ENCODE measurements at regions not wholly inside any gene's neighbourhood (a gene's known extent, or its start where the extent isn't known, plus 50 kb on each side); places are given as distances from the start of the nearest gene placed in this dataset.
"Not testable (repeated sequence)": the region's sequence is repeated elsewhere in the genome, so short reads cannot be mapped to it uniquely, and the experiment has no call there.

- no CpG with 5 or more reads among the region's 2 CpGs for WGBS (ENCODE audit: insufficient coverage)
- Mint-ChIP-seq H3K4me1 (peaks cover 41% of the 10 kb centered on the region), H3K4me3 (no peak overlapping the region), H3K27me3 (no peaks in the 10 kb centered on the region), H3K27ac (peak overlapping the region; percentile 2), H3K9me3 (ENCODE audit: insufficient read depth) (no peaks in the 10 kb centered on the region)
- intact Hi-C loops (cut with micrococcal nuclease), result loop anchor here (5.0 kb wide), 3 partner anchors 40 to 185 kb away; no protein-coding TSS in a partner anchor
- CTCF ChIA-PET, result interaction anchor here (2.4 kb wide), 1 partner anchor 187 kb away, joined by 14 read pairs; no protein-coding TSS in a partner anchor
- peak overlapping the region; percentile 25 for H3K9ac ChIP-seq (ENCODE audit: low read length)
- no peaks in the 10 kb centered on the region for H3K27me3 ChIP-seq (replicated peaks in 1 of 4; ENCODE audit: control extremely low read depth in 1 of 4, control insufficient read depth in 3 of 4, insufficient read depth in 4 of 4, low read length in 3 of 4)
- H3K9me3 ChIP-seq (ENCODE audit: control extremely low read depth in 1 of 3, control insufficient read depth in 2 of 3, insufficient read depth in 1 of 3, low read length in 2 of 3), result peaks cover 0 to 12% (median 0%) of the 10 kb centered on the region in 3 donors
- H4K20me1 ChIP-seq (ENCODE audit: control insufficient read depth, insufficient read depth, low read length, poor library complexity, severe bottlenecking), result no peaks in the 10 kb centered on the region
- peak overlapping the region; percentile 51 to 79 for H3K27ac ChIP-seq (ENCODE audit: low read length in 2 of 2)
- no peak for ATAC-seq (ENCODE audit: low read depth)
- peaks cover 28 to 34% of the 10 kb centered on the region in 2 donors for H3K4me1 ChIP-seq (ENCODE audit: control insufficient read depth in 2 of 2, insufficient read depth in 2 of 2, low read length in 2 of 2)
- H3K79me2 ChIP-seq (ENCODE audit: control insufficient read depth, insufficient read depth, low read length), result no peaks in the 10 kb centered on the region
- TF ChIP-seq EZH2 (IDR thresholded peaks at IDR 0.05; ENCODE audit: borderline replicate concordance, insufficient read depth, low read depth, low read length, poor library complexity, severe bottlenecking), result no peak
- TF ChIP-seq CTCF (IDR thresholded peaks at IDR 0.05), result no peak
- peak overlapping the region; percentile 67 for H3K4me2 ChIP-seq (replicated peaks; ENCODE audit: low read depth, low read length, poor library complexity, severe bottlenecking)
- H3K36me3 ChIP-seq (replicated peaks in 1 of 2; ENCODE audit: control extremely low read depth in 1 of 2, control insufficient read depth in 1 of 2, extremely low read depth in 1 of 2, insufficient read depth in 2 of 2, low read length in 1 of 2), result no peaks in the 10 kb centered on the region
- no peak overlapping the region for H3K4me3 ChIP-seq (ENCODE audit: control extremely low read depth in 1 of 5, extremely low read depth in 1 of 5, insufficient read depth in 1 of 5, low read depth in 2 of 5, low read length in 4 of 5)
- POLR2A ChIA-PET, result interaction anchor here (0.7 kb wide), 1 partner anchor 33 kb away, joined by 3 read pairs; no protein-coding TSS in a partner anchor
- no peak for DNase-seq
- H2AFZ ChIP-seq (ENCODE audit: insufficient read depth, low read depth, low read length, poor library complexity, severe bottlenecking), result no peak overlapping the region
Measured at GRCh38 chr3:102037791-102038190, 188.5 kb downstream of the NFKBIZ start.

- no peaks in the 10 kb centered on the region for H4K20me1 ChIP-seq (ENCODE audit: control insufficient read depth, insufficient read depth, low read length, poor library complexity, severe bottlenecking)
- H3K4me1 ChIP-seq (ENCODE audit: control insufficient read depth in 2 of 2, insufficient read depth in 2 of 2, low read length in 2 of 2), result peaks cover 28 to 34% of the 10 kb centered on the region in 2 donors
- no peaks in the 10 kb centered on the region for H3K27me3 ChIP-seq (replicated peaks in 1 of 4; ENCODE audit: control extremely low read depth in 1 of 4, control insufficient read depth in 3 of 4, insufficient read depth in 4 of 4, low read length in 3 of 4)
- Mint-ChIP-seq H3K4me1 (peaks cover 41% of the 10 kb centered on the region), H3K4me3 (peak overlapping the region; percentile 49), H3K27me3 (no peaks in the 10 kb centered on the region), H3K9me3 (ENCODE audit: insufficient read depth) (no peaks in the 10 kb centered on the region), H3K27ac (peak overlapping the region; percentile 87)
- H3K4me3 ChIP-seq (ENCODE audit: control extremely low read depth in 1 of 5, extremely low read depth in 1 of 5, insufficient read depth in 1 of 5, low read depth in 2 of 5, low read length in 4 of 5), result peak overlapping the region in 1 of 5 experiments; percentile 35
- ChIA-PET CTCF (interaction anchor here (2.4 kb wide), 1 partner anchor 186 kb away, joined by 14 read pairs; no protein-coding TSS in a partner anchor), POLR2A (interaction anchor here (0.6 to 0.7 kb wide), 3 partner anchors 32 to 219 kb away, joined by 3 to 5 read pairs (median 3); no protein-coding TSS in a partner anchor)
- DNase-seq (peak; percentile 66), ATAC-seq (ENCODE audit: low read depth) (peak; percentile 66)
- H3K9ac ChIP-seq (ENCODE audit: low read length), result peak overlapping the region; percentile 25
- H2AFZ ChIP-seq (ENCODE audit: insufficient read depth, low read depth, low read length, poor library complexity, severe bottlenecking), result no peak overlapping the region
- H3K79me2 ChIP-seq (ENCODE audit: control insufficient read depth, insufficient read depth, low read length), result no peaks in the 10 kb centered on the region
- intact Hi-C loops (cut with micrococcal nuclease), result loop anchor here (5.0 kb wide), 3 partner anchors 41 to 186 kb away; no protein-coding TSS in a partner anchor
- peak overlapping the region; percentile 67 for H3K4me2 ChIP-seq (replicated peaks; ENCODE audit: low read depth, low read length, poor library complexity, severe bottlenecking)
- WGBS (ENCODE audit: insufficient coverage), result no CpG with 5 or more reads among the region's 3 CpGs
- peak overlapping the region; percentile 51 to 79 for H3K27ac ChIP-seq (ENCODE audit: low read length in 2 of 2)
- no peaks in the 10 kb centered on the region for H3K36me3 ChIP-seq (replicated peaks in 1 of 2; ENCODE audit: control extremely low read depth in 1 of 2, control insufficient read depth in 1 of 2, extremely low read depth in 1 of 2, insufficient read depth in 2 of 2, low read length in 1 of 2)
- peaks cover 0 to 12% (median 0%) of the 10 kb centered on the region in 3 donors for H3K9me3 ChIP-seq (ENCODE audit: control extremely low read depth in 1 of 3, control insufficient read depth in 2 of 3, insufficient read depth in 1 of 3, low read length in 2 of 3)
- TF ChIP-seq CTCF (IDR thresholded peaks at IDR 0.05) (no peak), EZH2 (IDR thresholded peaks at IDR 0.05; ENCODE audit: borderline replicate concordance, insufficient read depth, low read depth, low read length, poor library complexity, severe bottlenecking) (no peak)
Measured at GRCh38 chr3:102038477-102039142, 189.3 kb downstream of the NFKBIZ start.

GRCh38 chr3:102040144-102040543, 190.8 kb downstream of the NFKBIZ start:
- H3K27ac ChIP-seq (ENCODE audit: low read length in 2 of 2); H3K4me3 Mint-ChIP-seq; H3K9ac ChIP-seq (ENCODE audit: low read length); intact Hi-C loops (cut with micrococcal nuclease); POLR2A ChIA-PET; H4K20me1 ChIP-seq (ENCODE audit: control insufficient read depth, insufficient read depth, low read length, poor library complexity, severe bottlenecking); H3K27me3 Mint-ChIP-seq; ATAC-seq (ENCODE audit: low read depth); H3K36me3 ChIP-seq (replicated peaks in 1 of 2; ENCODE audit: control extremely low read depth in 1 of 2, control insufficient read depth in 1 of 2, extremely low read depth in 1 of 2, insufficient read depth in 2 of 2, low read length in 1 of 2); DNase-seq; H3K9me3 Mint-ChIP-seq (ENCODE audit: insufficient read depth); H3K27ac Mint-ChIP-seq; H3K79me2 ChIP-seq (ENCODE audit: control insufficient read depth, insufficient read depth, low read length); H3K4me2 ChIP-seq (replicated peaks; ENCODE audit: low read depth, low read length, poor library complexity, severe bottlenecking); H3K27me3 ChIP-seq (replicated peaks in 1 of 4; ENCODE audit: control extremely low read depth in 1 of 4, control insufficient read depth in 3 of 4, insufficient read depth in 4 of 4, low read length in 3 of 4); CTCF ChIA-PET; H2AFZ ChIP-seq (ENCODE audit: insufficient read depth, low read depth, low read length, poor library complexity, severe bottlenecking); H3K4me3 ChIP-seq (ENCODE audit: control extremely low read depth in 1 of 5, extremely low read depth in 1 of 5, insufficient read depth in 1 of 5, low read depth in 2 of 5, low read length in 4 of 5): not testable (repeated sequence)
- WGBS (ENCODE audit: insufficient coverage), result 96% methylated on average over 4 of the region's 8 CpGs
- H3K4me1 Mint-ChIP-seq, result peaks cover 41% of the 10 kb centered on the region
- Histone ChIP-seq H3K4me1 (ENCODE audit: control insufficient read depth in 2 of 2, insufficient read depth in 2 of 2, low read length in 2 of 2) (peaks cover 28 to 34% of the 10 kb centered on the region in 2 donors), H3K9me3 (ENCODE audit: control extremely low read depth in 1 of 3, control insufficient read depth in 2 of 3, insufficient read depth in 1 of 3, low read length in 2 of 3) (peaks cover 0 to 12% (median 0%) of the 10 kb centered on the region in 3 donors)

Measured in B cell (primary cell).